T-helper 22 cell (primary cell): ENCODE measurements at regions not wholly inside any gene's neighbourhood (a gene's known extent, or its start where the extent isn't known, plus 50 kb on each side); places are given as distances from the start of the nearest gene placed in this dataset.
"Not testable (repeated sequence)": the region's sequence is repeated elsewhere in the genome, so short reads cannot be mapped to it uniquely, and the experiment has no call there.

ENCODE experiments used
- DNase-seq: peaks from one replicate; pipeline ENCODE4 v3.0.0-alpha.2; 2020; ENCODE audit warnings: low read depth

DNA sequence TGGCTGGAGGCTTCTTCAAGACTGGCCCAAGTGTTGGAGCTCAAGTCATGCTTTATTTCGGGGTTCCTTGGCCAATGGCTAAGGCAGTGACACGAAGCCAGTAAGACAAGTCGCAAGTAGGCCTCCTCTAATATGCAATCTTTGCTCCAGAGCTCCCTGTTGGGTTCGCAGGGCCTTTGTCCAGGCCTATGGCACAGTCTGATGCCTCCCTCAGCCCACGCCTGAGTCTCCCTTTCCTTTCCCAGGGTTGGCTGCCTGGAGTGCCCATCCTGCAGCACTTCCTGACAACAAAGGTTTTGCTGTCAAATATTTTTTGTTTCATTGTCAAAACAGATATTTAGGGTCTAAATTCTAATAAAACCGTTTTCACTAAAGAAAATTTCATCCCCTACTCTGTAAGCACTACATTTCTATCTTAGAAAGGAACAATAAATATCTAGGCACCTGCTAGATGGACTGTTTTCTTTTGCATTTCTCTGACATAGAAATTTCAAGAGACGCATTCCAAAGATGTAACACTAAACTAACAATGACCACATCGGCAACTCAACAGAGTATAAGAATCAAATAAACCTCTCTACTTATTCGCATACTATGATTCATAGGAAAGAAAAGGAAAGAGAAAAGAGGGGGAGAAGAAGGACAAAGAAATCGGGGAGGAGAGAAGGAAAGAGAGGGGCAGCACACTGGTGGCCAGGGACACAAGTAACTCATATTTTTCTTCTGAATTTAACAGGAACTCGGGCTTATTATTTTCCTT lies 393.1 kb upstream of the ATP11B start:
- no peak for DNase-seq

DNA sequence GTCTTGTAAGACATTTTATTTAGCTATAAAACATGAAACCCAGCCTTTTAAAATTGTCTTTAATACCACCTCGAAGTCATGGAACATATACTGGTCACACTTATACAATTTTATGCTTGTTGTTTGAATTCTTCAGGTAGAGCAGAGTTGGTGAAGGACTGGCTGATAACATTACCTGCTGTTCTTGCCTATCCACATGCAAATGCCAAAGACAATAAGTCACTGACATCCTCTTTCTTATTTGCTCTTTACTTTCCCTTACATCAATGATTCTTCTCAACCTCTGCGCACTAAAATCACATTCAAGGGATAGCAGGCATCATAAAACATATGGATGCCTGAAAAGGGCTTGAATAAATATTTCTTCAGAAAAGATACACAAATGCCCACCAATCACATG lies 392.5 kb upstream of the ATP11B start:
- DNase-seq, result no peak

DNA sequence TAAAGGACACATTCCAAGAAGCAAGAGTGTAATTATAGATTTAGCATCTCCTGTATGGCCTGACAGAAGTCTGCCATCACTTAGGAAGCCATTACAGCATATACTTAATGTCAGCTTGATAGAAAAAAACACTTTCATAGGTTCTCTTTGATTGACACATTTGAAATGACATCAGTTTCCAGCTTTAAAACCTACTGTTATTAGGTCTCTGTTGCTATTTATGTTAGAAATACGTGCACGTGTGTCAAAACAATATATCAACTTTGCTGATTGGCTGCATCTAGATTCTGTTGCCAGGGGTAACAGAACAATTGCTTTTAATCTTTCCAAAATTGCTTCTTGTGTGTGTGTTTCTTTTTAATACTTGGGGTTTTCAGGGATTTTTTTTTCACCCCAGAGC lies 389.3 kb upstream of the ATP11B start:
- DNase-seq, result no peak

DNA sequence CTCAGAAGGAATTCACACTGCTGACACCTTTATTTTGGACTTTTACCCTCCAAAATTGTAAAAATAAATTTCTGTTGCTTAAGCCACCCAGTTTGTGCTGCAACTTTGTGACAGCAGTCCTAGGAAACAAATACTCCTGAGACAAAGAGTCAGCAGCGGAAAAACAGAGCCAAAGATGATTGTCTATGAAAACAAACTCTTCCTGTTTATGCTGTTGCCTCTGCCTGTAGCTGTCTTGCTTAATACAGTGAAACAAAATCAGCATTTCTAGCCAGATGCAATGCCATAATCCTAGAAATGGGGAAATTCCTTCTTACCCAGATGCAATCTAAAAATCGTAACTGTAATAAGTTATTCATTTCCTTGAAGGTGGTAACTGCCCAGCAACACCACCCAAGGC lies 387.5 kb upstream of the ATP11B start:
- DNase-seq, result no peak

DNA sequence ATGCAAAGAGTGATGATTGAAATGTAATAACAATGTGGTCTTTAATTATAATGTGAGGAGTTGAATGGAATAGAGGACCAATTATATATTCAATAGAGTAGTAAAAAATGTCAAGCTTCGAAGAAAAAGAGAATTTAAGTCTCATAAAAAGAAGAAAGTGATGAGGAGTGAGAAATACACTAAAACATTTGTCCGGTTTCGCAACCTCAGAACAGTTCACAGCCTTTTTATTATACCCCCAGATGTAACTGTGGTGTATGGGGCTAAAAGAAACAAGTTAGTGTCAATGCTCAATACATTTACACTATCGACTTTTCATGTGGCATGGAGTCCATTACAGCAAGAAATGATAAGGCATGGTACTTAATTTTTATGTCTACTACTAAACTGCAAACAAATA lies 386.5 kb upstream of the ATP11B start:
- no peak for DNase-seq

DNA sequence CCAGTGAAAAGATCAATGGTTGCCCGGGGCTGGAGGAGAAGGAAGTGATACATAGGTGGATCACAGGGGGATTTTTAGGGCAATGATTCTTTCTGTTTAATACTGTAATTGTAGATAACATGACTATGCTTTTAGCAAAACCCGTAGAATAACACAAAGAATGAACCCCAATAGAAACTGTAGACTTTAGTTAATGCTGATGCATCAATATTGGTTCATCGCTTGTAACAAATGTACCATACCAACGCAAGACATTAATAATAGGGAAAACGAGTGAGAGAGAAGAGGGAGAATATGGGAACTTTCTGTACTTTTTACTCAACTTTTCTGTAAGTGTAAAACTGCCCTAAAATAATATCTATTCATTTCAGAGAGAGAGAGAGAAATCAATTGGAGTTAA lies 383.3 kb upstream of the ATP11B start:
- no peak for DNase-seq

DNA sequence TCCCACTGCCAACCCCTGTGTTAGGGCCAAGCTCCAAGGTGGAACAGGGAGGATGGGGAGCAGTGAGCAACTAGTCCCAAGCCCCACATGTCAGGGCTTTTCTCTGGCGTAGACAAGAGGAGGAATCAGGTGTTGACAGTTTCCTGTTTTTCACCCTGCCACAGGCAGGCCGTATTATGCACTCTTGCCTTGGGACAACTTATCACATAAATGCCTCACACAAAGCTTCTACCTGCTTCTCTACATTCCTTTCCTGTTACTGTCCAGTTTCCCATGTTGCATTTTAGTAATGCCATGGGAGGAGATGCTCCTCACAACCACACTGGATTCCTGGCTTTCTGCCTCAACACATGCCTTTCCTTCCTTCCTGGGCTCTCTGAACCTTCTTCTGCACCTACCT lies 381.2 kb upstream of the ATP11B start:
- no peak for DNase-seq

DNA sequence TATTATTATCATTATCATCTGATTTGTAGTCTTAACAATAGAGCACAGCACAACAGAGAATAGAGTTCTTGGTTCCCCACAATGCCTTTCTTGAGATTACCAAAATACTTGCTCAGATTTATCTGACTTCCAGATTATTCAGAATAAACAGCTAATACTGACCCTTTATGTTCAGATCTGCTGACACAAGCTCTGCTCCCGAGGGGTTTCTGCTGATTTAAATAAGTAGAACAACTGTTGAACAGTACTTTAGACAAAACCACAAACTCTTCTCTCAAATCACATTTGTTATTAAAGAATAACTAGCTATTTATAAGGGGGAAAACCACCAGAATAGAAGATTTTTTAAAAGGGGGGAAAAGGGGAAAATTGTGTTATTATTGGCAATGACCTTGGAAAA lies 380.2 kb upstream of the ATP11B start:
- no peak for DNase-seq

DNA sequence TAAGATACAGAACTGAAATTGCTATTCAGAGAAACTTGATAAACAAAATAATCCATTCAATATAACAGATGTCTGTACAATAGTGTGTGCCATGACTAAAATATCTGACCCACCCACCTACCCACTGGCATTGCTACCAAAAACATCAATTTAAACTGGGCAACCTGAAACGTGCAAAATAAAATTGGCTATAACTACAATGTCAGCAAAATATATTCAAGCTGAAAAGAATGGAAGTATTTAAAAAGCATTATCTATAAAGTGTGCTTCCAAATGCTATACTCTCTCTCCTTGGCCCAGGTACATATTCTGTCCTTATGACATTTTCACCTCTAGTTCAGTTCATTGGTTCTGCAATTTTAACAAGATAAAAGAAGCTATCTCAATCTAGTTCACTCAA lies 379.6 kb upstream of the ATP11B start:
- no peak for DNase-seq

DNA sequence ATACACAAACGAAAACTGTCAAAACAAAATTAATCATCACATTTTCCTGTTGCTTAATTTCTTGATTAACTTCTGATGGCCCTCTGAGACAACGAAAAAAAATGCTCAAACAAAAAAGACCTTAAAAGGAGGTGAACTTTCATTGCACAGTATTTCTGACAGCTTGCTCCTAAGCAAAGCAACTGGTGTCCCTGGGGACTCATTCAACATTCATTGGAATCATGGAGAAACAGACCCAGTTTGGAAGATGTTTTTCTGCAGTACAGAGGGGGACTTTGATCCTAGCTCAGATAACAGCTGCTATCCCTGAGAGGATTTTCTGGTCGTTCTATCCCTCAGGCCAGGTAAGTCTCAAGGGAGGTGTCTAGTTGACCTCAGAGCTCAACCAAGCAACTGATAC lies 378.7 kb upstream of the ATP11B start:
- DNase-seq, result no peak

DNA sequence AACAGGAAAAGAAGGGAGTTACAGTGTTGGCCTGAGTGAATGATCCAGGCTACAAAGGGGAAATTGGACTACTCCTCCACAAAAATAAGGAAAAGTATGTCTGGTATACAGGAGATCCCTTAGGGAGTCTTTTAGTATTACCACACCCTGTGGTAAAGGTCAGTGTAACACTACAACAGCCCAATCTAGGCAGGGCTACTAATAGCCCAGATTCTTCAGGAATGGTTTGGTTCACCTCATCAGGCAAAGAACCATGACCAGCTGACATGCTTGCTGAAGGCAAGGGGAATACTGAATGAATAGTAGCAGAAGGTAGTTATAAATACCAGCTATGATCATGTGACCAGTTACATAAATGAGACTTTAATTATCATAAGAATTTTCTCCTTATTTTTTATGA lies 372.6 kb upstream of the ATP11B start:
- no peak for DNase-seq

DNA sequence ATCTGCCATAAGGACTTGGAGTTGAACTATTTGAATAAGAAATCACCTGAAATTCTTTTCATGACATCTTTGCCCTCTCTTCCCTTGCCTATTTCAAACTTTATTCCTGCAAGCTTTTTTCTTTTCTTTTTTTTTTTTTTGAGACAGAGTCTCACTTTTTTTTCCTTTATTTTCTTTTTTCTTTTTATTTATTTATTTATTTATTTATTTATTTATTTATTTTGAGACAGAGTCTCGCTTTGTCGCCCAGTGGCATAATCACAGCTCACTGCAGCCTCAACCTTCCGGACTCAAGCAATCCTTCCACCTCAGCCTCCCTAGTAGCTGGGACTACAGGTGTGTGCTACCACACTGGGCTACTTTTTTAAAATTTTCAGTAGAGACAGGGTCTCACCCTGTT lies 369.3 kb upstream of the ATP11B start:
- DNase-seq, result no peak

DNA sequence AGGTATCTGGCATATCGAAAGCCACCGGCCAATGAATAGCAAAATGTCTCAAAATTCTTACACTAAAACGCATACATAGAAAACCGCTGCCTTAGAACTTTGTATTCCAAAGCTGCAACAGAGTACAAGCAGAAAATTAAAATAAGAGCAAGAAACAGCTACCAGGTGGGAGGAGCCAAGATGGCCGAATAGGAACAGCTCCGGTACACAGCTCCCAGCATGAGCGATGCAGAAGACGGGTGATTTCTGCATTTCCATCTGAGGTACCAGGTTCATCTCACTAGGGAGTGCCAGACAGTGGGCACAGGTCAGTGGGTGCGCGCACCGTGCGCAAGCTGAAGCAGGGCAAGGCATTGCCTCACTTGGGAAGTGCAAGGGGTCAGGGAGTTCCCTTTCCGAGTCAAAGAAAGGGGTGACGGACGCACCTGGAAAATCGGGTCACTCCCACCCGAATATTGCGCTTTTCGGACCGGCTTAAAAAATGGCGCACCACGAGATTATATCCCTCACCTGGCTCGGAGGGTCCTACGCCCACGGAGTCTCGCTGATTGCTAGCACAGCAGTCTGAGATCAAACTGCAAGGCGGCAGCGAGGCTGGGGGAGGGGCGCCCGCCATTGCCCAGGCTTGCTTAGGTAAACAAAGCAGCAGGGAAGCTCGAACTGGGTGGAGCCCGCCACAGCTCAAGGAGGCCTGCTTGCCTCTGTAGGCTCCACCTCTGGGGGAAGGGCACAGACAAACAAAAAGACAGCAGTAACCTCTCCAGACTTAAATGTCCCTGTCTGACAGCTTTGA lies 367.2 kb upstream of the ATP11B start:
- not testable (repeated sequence) for DNase-seq

DNA sequence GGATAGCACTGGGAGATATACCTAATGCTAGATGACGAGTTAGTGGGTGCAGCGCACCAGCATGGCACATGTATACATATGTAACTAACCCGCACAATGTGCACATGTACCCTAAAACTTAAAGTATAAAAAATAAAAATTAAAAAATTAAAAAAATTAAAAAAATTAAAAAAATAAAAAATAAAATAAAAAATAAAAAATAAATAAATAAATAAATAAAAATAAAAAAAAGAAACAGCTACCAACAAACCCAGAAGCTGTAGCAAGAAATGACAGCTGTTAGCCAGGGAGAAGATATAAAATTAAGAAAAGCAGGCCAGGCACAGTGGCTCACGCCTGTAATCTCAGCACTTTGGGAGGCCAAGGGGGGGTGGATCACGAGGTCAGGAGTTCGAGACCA lies 361.3 kb upstream of the ATP11B start:
- DNase-seq, result not testable (repeated sequence)

DNA sequence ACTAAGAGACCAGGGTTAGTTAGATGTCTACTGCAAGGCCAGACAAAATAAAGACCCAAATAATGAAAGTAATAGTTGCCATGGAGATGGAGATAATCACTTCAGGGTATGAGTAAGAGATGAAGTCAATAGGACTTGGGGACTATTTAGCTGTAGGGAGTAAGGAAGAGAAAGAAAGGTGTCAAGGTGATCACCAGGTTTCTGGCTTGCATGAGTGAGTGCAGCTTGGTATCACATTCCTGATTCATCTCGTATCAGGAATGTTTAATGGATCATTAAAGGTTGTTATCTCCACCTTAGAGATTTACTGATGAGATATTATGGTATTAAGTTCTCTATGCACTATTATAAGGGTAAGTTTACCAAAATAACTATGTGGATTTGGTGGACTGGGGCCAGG lies 357.4 kb upstream of the ATP11B start:
- DNase-seq, result no peak

DNA sequence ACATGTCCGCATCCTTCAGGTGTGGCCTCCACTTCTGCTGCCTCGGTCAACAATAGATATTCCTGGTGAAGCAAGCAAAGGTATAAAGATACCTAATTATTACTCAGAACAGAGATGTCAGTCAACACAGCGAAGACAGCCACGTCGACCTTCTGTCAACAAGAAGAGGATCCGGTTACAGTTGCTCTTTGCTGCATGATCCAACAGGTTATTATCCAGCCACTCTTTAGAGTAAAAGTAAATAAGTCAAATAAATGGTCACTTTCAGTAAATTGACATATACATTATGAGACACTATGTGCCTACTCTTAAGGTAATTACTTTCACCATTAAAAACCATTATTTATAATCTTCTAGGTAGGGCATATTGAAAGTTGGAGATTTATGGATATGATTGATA lies 356.8 kb upstream of the ATP11B start:
- no peak for DNase-seq

DNA sequence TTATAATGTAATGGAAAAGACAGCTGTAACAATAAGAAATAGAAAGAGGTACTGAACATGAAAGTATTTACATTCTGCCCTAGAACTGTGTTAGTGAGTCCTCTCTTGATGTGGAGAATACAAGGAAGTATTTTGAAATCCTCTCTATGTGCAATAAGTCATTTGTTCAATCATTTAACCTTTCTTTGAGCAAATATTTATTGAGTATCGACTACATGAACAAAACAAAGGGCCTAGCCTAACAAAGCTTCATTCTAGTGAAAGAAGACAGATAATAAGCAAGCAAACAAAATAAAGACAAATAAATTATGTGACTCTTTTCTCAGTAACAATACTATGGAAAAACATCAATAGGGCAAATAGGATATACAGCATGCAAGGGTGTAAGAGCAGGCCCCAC lies 354.9 kb upstream of the ATP11B start:
- no peak for DNase-seq

DNA sequence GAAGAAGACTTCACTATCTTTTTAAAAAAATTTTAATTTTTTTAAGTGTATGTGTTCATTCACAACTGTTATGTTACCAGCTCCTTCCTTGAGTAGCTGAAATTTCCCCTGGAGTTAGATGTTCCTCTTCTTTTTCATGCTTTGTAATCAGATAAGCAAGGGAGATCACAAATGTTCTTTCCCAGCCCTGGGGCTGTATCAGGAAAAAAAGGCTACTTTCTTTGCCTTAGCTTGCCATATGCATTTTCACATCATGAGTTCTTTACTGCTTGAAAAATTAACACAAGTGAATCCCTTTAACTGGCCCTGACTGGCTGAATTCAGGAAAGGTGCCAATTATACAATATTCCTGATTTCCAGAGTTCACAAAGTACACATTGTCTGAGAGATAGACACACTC lies 353.2 kb upstream of the ATP11B start:
- no peak for DNase-seq

DNA sequence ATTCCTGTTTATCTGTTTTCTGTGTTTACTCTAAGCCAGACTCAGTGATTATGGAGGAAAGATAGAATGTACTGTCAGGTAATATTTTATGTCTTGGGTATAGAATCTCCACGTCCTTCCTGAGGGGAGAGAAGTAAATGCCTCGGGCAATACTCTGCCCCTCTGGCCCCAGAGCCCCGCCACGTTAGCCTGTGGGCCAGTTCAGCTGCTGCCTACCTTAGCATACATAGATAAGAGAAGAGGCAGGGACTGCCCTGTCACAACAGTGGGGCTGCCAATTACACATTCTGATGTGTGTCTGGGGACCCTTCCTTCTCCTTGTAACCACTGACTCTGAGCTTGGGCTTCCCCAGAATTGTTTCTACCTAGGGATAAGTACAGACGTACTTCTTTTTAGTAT lies 347.7 kb upstream of the ATP11B start:
- DNase-seq, result no peak

DNA sequence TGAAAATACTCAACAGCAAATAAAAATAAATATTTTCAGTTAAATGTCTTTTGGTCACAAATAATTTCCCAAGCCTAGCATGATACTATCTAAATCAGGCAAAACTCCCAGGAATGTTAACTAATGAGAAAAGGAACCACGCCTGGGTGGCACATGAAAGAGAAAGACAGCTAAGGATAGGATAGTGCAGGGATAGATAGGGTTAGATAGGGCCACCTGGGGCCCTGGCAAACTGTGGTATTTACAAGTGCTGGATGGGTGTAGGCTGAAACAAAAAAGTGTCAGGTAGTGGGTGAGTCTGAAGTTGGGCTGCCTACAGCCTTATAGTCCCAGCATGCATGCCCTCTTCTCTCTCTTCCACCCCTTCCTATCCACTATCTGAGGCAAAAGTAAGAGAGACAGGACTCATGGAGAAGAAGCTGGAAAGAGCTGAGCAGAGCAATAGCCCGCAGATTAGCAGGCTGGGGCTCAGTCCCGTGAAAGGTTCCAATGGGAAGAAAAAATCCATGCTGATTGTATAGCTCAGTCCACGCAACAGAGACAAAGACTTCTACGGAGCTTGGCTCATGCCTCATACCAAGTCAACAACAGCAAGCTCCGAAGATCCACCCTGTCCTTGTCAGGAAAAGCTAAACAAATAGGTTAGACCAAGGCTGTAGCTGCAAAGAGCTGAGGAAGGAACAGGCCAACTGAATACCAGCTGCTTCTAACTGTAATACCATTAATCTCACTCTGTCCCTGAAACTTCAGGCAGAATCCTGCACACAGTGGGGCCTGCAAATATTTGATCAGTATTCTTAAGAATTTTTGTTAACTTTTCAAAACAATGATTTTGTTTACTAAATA lies 342.1 kb upstream of the ATP11B start:
- no peak for DNase-seq

DNA sequence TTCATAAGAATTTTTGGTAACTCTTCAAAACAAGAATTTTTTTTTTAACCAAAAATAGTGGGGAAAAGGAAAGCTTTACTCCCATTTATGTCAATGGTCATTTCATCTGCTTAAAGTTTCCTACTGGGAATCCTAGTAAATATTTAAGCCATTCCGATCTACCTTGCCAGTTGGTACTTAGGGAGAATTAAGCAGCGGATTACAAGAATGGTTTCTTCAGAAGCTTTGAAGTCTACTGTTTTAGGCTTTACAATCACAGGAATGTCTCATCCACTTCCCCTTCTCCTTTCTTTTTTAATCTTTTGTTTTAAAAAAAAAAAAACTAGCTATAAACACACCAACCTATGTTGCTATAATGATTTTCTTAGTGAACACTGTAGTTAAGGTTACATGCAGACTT lies 341.4 kb upstream of the ATP11B start:
- no peak for DNase-seq

DNA sequence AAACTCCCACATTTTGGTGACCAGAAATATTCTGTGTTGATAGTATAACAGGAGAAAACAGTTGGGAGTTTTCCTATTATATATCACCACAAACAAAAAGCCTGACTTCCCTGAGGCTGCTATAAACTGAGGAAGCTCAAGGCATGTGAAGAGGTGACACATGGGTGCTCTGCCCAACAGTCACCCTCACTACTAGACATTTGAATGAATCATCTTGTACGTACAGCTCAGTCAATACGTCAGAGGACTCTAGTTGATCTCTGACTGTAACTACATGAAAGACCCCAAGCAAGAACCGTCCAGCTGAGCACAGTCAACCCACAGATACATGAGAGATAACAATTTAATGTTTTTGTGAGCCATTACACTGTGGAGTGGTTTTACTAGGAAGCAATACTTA lies 338.3 kb upstream of the ATP11B start:
- DNase-seq, result no peak

DNA sequence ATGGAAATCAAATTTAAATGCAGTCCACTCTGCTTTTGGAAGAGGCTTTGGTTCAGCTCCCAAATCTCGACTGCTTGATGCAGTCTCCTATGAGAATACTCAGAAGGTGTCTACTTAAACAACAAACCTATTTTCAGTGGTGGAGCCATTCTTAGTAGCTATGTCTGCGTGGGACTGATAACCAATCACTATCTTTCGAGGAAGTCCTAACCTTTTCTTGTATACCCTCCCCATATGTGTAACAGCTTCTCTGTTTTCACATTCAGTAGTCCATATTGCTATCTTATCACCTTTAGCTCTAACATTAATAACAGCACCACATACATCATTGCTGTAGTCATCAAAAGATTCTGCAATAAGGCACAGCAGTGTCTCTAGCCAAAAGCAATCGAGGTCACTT lies 333.0 kb upstream of the ATP11B start:
- no peak for DNase-seq
